ENCODE measurements at regions not wholly inside any gene's neighbourhood (a gene's known extent, or its start where the extent isn't known, plus 50 kb on each side); places are given as distances from the start of the nearest gene placed in this dataset.

- TF ChIP-seq GATA3 (IDR thresholded peaks at IDR 0.05; ENCODE audit: low read depth, low read length): no peak
- TF ChIP-seq GATA2 (IDR thresholded peaks at IDR 0.05; ENCODE audit: low read depth, low read length): no peak
These were observed 427.1 kb downstream of the EFNB2 start for GRCh38 chr13:106108346-106108745.

Measured in SH-SY5Y (cell line).